AG04449 (cell line): ENCODE measurements at regions not wholly inside any gene's neighbourhood (a gene's known extent, or its start where the extent isn't known, plus 50 kb on each side); places are given as distances from the start of the nearest gene placed in this dataset.

Source experiments
- CTCF ChIA-PET: fragments of 350-600 bp; formaldehyde crosslinking; extraction: SDS; loops from one replicate; lab custom pipeline; 2021; ENCODE audit warnings: antibody characterized with exemption; lab: Yijun Ruan, JAX
- POLR2A ChIA-PET: fragments of 400-600, 350-600 bp; formaldehyde crosslinking; extraction: SDS; loops from one replicate; lab custom pipeline; 2020; ENCODE audit warnings: antibody characterized with exemption, inconsistent platforms; lab: Yijun Ruan, JAX
- DNase-seq: peaks from one replicate; pipeline ENCODE4 v3.0.0-alpha.2; 2010; ENCODE audit warnings: low read depth, low spot score
- H3K4me3 ChIP-seq: 2 replicates; pipeline ENCODE4 v1.5.1; 2011; ENCODE audit warnings: low read depth, mild to moderate bottlenecking, control low read depth, low read length
- CTCF ChIP-seq: IDR thresholded peaks from one replicate; pipeline ENCODE4 v1.5.1; 2011; ENCODE audit warnings: mild to moderate bottlenecking, moderate library complexity, low read length, control low read depth, inconsistent platforms; ENCODE audit not compliant: insufficient read depth; ENCODE audit errors: missing control alignments

- no peak overlapping the region for H3K4me3 ChIP-seq
- ChIA-PET POLR2A (no interaction called here), CTCF (no interaction called here)
- no peak for DNase-seq
- no peak for TF ChIP-seq CTCF
These were observed 55.5 kb upstream of the DYRK2 start for GRCh38 chr12:67593041-67593440.

DNA sequence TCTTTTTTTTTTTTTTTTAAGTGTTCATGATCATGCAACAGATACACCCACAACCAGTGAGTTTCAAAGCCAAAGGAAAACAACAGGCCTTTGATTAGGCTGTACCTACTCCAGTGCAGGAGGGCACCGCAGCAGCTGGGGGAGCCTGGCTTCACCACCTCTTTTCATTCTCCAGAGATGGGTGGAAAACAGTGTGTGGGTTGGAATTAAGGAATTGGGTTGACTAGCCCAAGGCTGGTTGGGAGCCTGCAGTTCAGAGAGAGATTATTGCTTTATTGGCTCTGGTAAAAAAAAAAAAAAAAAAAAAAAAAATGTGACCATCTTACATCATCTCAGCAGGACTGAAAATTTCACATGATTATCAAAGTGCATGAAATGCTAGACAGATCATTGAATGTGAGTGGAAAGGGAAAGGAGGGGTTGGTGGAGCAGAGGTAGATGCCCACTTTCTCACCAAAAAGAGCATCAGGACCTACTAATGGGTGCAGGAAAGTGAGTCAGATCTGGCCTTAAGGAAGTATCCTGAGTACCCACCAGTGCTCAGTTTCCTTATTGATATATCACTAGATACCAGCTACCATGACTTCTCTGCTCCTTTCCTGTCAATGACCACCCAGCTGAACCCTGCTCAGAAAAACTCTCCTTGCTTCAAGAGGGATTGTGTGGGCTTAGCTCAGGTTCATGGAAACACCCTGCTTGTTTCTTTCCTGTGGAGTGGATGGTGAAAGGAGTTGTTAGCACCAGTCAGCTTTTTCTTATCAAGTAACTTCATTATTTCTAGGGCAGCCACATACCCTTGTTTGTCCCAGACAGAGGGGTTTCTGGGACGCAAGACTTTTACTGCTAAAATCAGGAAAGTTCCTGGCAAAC is 54.8 kb upstream of the DYRK2 start:
- H3K4me3 ChIP-seq, result no peak overlapping the region
- POLR2A ChIA-PET, result no interaction called here
- CTCF ChIA-PET, result interaction anchor here (2.5 kb wide), 1 partner anchor 349 kb away, joined by 8 read pairs; no protein-coding TSS in a partner anchor
- TF ChIP-seq CTCF, result no peak
- DNase-seq, result no peak

- POLR2A ChIA-PET, result no interaction called here
- H3K4me3 ChIP-seq, result no peak overlapping the region
- CTCF ChIA-PET, result interaction anchor here (1.4 to 2.5 kb wide), 2 partner anchors 19 to 348 kb away, joined by 3 to 8 read pairs; no protein-coding TSS in a partner anchor
- no peak for DNase-seq
- no peak for TF ChIP-seq CTCF
These were observed 53.7 kb upstream of the DYRK2 start for GRCh38 chr12:67594888-67595287.

GRCh38 chr12:67595365-67595764 is 53.2 kb upstream of the DYRK2 start:
- POLR2A ChIA-PET, result no interaction called here
- no peak for DNase-seq
- no peak for TF ChIP-seq CTCF
- CTCF ChIA-PET, result interaction anchor here (1.4 to 2.5 kb wide), 2 partner anchors 19 to 348 kb away, joined by 3 to 8 read pairs; no protein-coding TSS in a partner anchor
- H3K4me3 ChIP-seq, result no peak overlapping the region

DNA sequence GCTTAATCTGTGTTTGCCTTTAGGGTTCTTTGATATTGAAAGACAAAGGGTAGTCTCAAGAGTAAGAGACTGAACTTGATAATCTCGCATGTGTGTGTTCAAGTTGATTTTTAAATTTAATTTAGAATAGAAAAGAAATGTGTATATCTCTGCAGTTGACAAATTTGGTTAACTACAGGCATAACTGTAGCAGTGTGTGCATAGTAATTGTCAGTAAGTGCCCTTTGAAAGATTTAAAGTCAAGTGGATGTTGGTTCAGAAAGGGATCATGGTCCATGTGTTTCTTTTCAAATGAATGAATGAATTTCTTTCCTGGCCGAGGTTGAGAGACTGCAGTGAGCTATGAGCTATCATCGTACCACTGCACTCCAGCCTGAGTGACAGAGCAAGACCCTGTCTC is 49.9 kb upstream of the DYRK2 start:
- POLR2A ChIA-PET, result no interaction called here
- CTCF ChIA-PET, result interaction anchor here (1.1 kb wide), 1 partner anchor 9 kb away, joined by 3 read pairs; no protein-coding TSS in a partner anchor

More for the DNA sequence above, 49.9 kb upstream of the DYRK2 start:
- DNase-seq, result no peak
- TF ChIP-seq CTCF, result no peak
- no peak overlapping the region for H3K4me3 ChIP-seq
